ENCODE measurements at regions not wholly inside any gene's neighbourhood (a gene's known extent, or its start where the extent isn't known, plus 50 kb on each side); places are given as distances from the start of the nearest gene placed in this dataset.

GRCh38 chr18:76589316-76589715, 94.3 kb upstream of the ZNF516 start:
- no peak for TF ChIP-seq CTCF (IDR thresholded peaks at IDR 0.05)
- ChIA-PET POLR2A (no interaction called here), CTCF (no interaction called here)
- H3K27me3 Mint-ChIP-seq = peaks cover 36% of the 10 kb centered on the region
- ATAC-seq (ENCODE audit: low read depth) = no peak
- no peaks in the 10 kb centered on the region for H3K9me3 Mint-ChIP-seq
- H3K4me3 Mint-ChIP-seq = no peak overlapping the region
- H3K36me3 Mint-ChIP-seq (ENCODE audit: low read depth) = no peaks in the 10 kb centered on the region
- no peak for DNase-seq
- peaks cover 5% of the 10 kb centered on the region for H3K4me1 Mint-ChIP-seq
- intact Hi-C loops (cut with micrococcal nuclease) = loop anchor here (10.0 kb wide), 1 partner anchor 135 kb away; no protein-coding TSS in a partner anchor
- H3K27ac Mint-ChIP-seq = no peak overlapping the region

- CTCF ChIA-PET = no interaction called here
- peaks cover 33% of the 10 kb centered on the region for H3K27me3 Mint-ChIP-seq
- no peak for TF ChIP-seq CTCF (IDR thresholded peaks at IDR 0.05)
- H3K27ac Mint-ChIP-seq = no peak overlapping the region
- H3K36me3 Mint-ChIP-seq (ENCODE audit: low read depth) = no peaks in the 10 kb centered on the region
- H3K4me1 Mint-ChIP-seq = peaks cover 5% of the 10 kb centered on the region
- intact Hi-C loops (cut with micrococcal nuclease) = loop anchor here (10.0 kb wide), 1 partner anchor 134 kb away; no protein-coding TSS in a partner anchor
- peak overlapping the region; percentile 24 for H3K4me3 Mint-ChIP-seq
- POLR2A ChIA-PET = no interaction called here
- ATAC-seq (ENCODE audit: low read depth) (no peak), DNase-seq (no peak)
- no peaks in the 10 kb centered on the region for H3K9me3 Mint-ChIP-seq
These were observed 93.7 kb upstream of the ZNF516 start for GRCh38 chr18:76588601-76589226.

GRCh38 chr18:76587879-76588271, 92.8 kb upstream of the ZNF516 start:
- no peak for ATAC-seq (ENCODE audit: low read depth)
- CTCF ChIA-PET = interaction anchor here (0.7 kb wide), 1 partner anchor 1018 kb away, joined by 3 read pairs; no protein-coding TSS in a partner anchor

GRCh38 chr18:76587147-76587878, 92.3 kb upstream of the ZNF516 start:
- no peak for ATAC-seq (ENCODE audit: low read depth)

More at GRCh38 chr18:76587879-76588271, 92.8 kb upstream of the ZNF516 start:
- Mint-ChIP-seq H3K36me3 (ENCODE audit: low read depth) (no peaks in the 10 kb centered on the region), H3K27me3 (peaks cover 30% of the 10 kb centered on the region), H3K4me1 (peaks cover 5% of the 10 kb centered on the region), H3K4me3 (no peak overlapping the region), H3K9me3 (no peaks in the 10 kb centered on the region), H3K27ac (no peak overlapping the region)
- POLR2A ChIA-PET = no interaction called here
- no peak for TF ChIP-seq CTCF (IDR thresholded peaks at IDR 0.05)
- no peak for DNase-seq
- intact Hi-C loops (cut with micrococcal nuclease) = loop anchor here (10.0 kb wide), 1 partner anchor 133 kb away; no protein-coding TSS in a partner anchor

More at GRCh38 chr18:76587147-76587878, 92.3 kb upstream of the ZNF516 start:
- no peak for DNase-seq
- H3K4me1 Mint-ChIP-seq = peaks cover 5% of the 10 kb centered on the region
- no peak for TF ChIP-seq CTCF (IDR thresholded peaks at IDR 0.05)
- POLR2A ChIA-PET = no interaction called here
- no peaks in the 10 kb centered on the region for H3K9me3 Mint-ChIP-seq
- no peaks in the 10 kb centered on the region for H3K36me3 Mint-ChIP-seq (ENCODE audit: low read depth)
- peaks cover 30% of the 10 kb centered on the region for H3K27me3 Mint-ChIP-seq
- no peak overlapping the region for H3K4me3 Mint-ChIP-seq
- intact Hi-C loops (cut with micrococcal nuclease) = loop anchor here (10.0 kb wide), 1 partner anchor 133 kb away; no protein-coding TSS in a partner anchor
- CTCF ChIA-PET = no interaction called here
- H3K27ac Mint-ChIP-seq = no peak overlapping the region
